Fibroblast of the aortic adventitia (primary cell): ENCODE measurements at regions not wholly inside any gene's neighbourhood (a gene's known extent, or its start where the extent isn't known, plus 50 kb on each side); places are given as distances from the start of the nearest gene placed in this dataset.

Experiments
- DNase-seq: peaks from one replicate; pipeline ENCODE4 v3.0.0-alpha.2; 2010; ENCODE audit warnings: low read depth
- H3K4me3 ChIP-seq: 2 replicates; pipeline ENCODE4 v1.5.1; 2011; ENCODE audit warnings: low read depth, mild to moderate bottlenecking, control low read depth, low read length, moderate library complexity
- TF ChIP-seq, protein P1 (sequence below): IDR thresholded peaks from 2 replicates; pipeline ENCODE4 v1.5.1; 2011; ENCODE audit warnings: mild to moderate bottlenecking, low read length, control low read depth, inconsistent platforms; ENCODE audit not compliant: insufficient read depth

DNA sequence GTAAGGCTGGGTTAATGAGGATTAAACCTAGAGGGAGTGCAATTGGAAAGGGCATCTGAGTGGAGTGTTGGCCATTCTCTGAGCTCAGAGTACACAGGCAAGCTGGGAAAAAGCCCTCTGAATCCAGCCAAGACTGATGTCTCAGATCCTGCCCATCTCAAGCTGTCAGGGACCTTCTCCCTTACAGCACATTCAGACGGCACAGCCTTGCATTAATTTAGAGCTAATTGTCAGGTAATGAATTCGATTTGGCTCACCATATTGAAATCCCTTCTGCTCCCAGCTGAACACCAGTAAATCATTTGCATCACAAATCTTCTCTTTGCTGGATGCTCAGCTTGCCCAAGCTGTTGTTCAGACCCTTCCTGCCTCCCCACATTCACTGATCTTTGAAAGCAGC lies 399.3 kb upstream of the PODXL start:
- DNase-seq, result no peak
- TF ChIP-seq, protein P1, sequence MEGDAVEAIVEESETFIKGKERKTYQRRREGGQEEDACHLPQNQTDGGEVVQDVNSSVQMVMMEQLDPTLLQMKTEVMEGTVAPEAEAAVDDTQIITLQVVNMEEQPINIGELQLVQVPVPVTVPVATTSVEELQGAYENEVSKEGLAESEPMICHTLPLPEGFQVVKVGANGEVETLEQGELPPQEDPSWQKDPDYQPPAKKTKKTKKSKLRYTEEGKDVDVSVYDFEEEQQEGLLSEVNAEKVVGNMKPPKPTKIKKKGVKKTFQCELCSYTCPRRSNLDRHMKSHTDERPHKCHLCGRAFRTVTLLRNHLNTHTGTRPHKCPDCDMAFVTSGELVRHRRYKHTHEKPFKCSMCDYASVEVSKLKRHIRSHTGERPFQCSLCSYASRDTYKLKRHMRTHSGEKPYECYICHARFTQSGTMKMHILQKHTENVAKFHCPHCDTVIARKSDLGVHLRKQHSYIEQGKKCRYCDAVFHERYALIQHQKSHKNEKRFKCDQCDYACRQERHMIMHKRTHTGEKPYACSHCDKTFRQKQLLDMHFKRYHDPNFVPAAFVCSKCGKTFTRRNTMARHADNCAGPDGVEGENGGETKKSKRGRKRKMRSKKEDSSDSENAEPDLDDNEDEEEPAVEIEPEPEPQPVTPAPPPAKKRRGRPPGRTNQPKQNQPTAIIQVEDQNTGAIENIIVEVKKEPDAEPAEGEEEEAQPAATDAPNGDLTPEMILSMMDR, result no peak
- H3K4me3 ChIP-seq, result no peak overlapping the region

DNA sequence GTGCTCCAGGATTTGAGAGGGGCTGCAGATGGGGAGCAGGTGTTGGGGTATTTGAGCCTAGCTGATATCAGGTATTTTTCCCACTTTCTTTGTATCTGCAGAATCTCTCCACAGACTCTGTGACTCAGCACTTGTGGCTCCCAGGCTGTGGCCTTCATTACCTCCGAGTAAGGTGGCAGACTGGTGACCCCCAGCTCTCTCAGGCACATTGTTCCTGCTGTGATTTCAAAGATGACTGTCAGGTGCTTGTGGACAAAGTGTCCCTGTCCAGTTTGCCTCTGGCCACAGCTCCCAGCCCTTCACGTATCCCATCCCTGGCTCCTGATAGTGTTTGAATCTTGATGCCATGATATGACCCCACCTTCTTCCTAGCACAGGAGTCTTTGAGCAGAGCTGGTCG lies 396.8 kb upstream of the PODXL start:
- H3K4me3 ChIP-seq, result no peak overlapping the region
- DNase-seq, result no peak
- TF ChIP-seq, protein P1, result no peak

DNA sequence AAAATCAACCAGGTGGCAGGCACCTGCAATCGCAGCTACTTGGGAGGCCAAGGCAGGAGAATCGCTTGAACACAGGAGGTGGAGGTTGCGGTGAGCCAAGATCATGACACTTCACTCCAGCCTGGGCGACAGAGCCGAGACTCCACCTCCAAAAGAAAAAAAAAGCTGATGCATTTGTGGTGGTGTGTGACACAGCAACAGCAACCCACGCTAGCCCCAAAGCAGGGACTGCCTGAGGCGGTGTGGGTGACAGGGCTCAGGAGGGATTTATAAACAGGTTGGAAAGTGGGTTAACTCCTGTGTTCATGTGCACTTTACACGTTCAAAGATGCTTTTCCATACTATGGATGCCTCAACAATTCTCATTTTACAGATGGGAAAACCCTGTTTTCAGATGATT lies 395.9 kb upstream of the PODXL start:
- TF ChIP-seq, protein P1, result no peak
- no peak for DNase-seq
- no peak overlapping the region for H3K4me3 ChIP-seq

DNA sequence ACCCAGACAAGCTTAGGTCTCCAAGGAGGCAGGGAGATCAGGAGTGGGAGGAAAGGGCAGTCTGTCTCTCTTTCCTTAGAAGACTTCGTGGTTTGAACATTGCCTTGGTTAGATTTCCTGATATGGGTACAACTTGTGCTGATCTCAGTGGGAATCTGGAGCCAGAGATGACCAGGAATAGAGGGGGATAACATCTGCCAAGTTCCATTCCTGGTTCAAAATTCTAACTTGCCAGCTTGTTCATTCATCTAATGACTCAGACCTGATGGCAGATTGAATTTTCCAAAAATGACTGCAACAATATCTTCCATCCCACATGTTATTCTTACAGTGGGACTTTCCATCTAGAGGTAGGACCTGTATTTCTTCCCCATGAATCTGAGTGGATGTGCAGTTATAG lies 394.3 kb upstream of the PODXL start:
- H3K4me3 ChIP-seq, result no peak overlapping the region
- DNase-seq, result peak; percentile 46
- TF ChIP-seq, protein P1, result no peak

DNA sequence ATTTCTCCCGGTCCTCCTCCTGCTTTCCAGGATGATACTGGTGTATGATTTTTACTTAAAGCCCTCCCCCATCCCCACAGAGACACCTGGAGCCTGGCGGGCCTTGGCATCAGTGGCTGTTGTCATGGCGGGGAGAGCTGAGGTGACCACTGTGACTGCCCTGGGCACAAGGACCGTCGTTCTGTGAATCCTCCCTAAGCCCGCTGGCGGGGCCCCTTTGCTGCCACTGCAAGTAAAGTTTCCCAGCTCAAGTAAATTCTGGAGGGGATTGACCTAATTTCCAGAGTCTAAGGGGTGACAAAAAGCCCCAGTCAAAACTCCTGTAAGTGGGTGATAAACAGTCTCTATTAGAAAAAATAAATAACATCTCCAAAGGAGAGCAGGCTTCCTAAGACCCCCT lies 393.2 kb upstream of the PODXL start:
- DNase-seq, result no peak
- TF ChIP-seq, protein P1, result no peak

DNA sequence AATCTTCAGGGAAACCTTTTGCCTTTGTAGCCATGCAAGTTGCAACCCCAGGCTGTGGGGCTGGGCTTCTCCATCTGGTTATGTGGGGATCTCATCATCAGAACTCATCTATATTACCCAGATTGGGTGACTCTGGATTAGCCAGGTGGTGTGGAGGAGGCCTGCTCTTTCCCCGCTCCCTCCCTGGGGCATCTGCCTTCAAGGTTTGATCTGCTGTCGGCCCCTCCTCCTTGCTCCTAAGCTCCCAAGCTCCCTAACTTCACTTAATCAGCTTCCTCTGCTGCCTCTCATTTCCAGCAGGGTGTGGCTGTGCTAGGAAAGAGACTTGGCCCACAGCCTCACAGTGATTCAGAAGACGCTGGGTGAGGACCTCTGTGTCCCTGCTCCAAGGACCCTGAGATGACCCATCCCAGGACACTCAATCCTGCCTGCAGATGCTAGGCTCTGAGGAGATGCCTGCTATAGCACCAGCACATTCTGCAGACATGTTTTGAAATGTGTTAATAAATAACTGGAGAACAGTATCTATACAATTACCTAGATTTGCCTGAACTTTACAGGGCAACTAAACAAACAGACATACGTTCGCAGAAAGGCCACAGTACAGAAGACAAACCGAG lies 392.1 kb upstream of the PODXL start:
- H3K4me3 ChIP-seq, result no peak overlapping the region
- peak; percentile 40 for DNase-seq
- TF ChIP-seq, protein P1, result peak; percentile 9

More for the DNA sequence above, 393.2 kb upstream of the PODXL start:
- no peak overlapping the region for H3K4me3 ChIP-seq

DNA sequence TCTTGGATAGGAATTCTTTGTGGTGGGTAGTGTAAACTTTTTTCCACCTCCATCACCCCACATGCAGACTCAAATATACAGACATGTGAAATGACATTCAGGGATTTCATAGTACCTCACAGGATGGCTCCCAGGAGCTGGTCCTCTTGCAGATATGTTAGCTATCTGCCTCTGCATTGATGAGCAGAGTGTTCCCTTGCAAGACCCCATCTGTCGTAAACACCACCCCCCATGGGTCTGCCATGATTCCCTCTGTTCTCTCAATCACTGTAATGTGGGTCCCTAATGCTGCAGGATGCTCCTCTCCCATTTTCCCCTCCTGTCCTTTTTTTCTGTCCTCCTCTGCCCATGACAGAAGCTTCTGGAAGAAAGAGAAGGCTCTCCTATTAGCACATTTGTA lies 391.2 kb upstream of the PODXL start:
- TF ChIP-seq, protein P1, result no peak
- no peak overlapping the region for H3K4me3 ChIP-seq
- DNase-seq, result no peak
